ENCODE measurements at regions not wholly inside any gene's neighbourhood (a gene's known extent, or its start where the extent isn't known, plus 50 kb on each side); places are given as distances from the start of the nearest gene placed in this dataset.

DNA sequence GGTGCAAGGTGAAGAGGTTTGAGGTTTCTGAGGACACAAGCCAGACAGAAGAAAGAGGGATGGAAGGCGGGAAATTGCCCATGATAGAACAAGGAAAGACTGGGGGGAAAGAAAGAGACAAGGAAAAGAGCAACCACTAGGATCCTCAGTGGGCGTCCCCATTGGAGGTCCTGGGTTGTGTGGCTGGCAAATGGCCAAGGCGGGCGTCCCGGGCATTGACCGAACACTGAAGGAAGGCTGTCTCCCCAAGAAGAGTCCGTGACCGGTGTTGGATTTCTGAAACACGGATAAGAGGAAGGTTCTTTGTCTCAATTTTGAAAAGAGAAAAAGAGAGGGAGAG is 746.6 kb upstream of the ADGRB3 start:
- no peaks in the 10 kb centered on the region for H3K27me3 ChIP-seq (replicated peaks in 1 of 4; ENCODE audit: control insufficient read depth in 3 of 4, extremely low read depth in 1 of 4, insufficient read depth in 3 of 4, low read length in 3 of 4)
- no peak overlapping the region for H2BK20ac ChIP-seq (ENCODE audit: low read length)
- FAIRE-seq (no peak), DNase-seq (ENCODE audit: low read depth in 1 of 2, low spot score in 2 of 2) (no peak)
- no peak overlapping the region for H3K18ac ChIP-seq (ENCODE audit: extremely low read depth, low read length)
- H2BK5ac ChIP-seq (ENCODE audit: low read depth, low read length), result no peak overlapping the region
- no peaks in the 10 kb centered on the region for H3K79me2 ChIP-seq (ENCODE audit: control insufficient read depth in 1 of 2, insufficient read depth in 2 of 2, low read length in 2 of 2)
- H3K9ac ChIP-seq (replicated peaks in 1 of 4; ENCODE audit: extremely low read depth in 1 of 4, low read depth in 3 of 4, low read length in 3 of 4), result no peak overlapping the region
- H2AK5ac ChIP-seq (ENCODE audit: low read depth, low read length), result no peak overlapping the region
- H2BK12ac ChIP-seq (ENCODE audit: low read depth, low read length), result no peak overlapping the region
- no peak for TF ChIP-seq RFX5 (IDR thresholded peaks at IDR 0.05; ENCODE audit: borderline replicate concordance, low read depth, low read length)
- TF ChIP-seq POLR2A (IDR thresholded peaks at IDR 0.05; ENCODE audit: control extremely low read depth in 1 of 2, low read depth in 2 of 2, low read length in 2 of 2), result no peak
- no peak for TF ChIP-seq RBBP5 (IDR thresholded peaks at IDR 0.05; ENCODE audit: borderline replicate concordance, low read depth, low read length)
- no peak for TF ChIP-seq SIRT6 (IDR thresholded peaks at IDR 0.05; ENCODE audit: low read length)
- TF ChIP-seq CREB1 (IDR thresholded peaks at IDR 0.05), result no peak
- TF ChIP-seq EP300 (IDR thresholded peaks at IDR 0.05; ENCODE audit: borderline replicate concordance in 1 of 2, low read depth in 2 of 2, low read length in 2 of 2), result no peak
- TF ChIP-seq, protein P1, sequence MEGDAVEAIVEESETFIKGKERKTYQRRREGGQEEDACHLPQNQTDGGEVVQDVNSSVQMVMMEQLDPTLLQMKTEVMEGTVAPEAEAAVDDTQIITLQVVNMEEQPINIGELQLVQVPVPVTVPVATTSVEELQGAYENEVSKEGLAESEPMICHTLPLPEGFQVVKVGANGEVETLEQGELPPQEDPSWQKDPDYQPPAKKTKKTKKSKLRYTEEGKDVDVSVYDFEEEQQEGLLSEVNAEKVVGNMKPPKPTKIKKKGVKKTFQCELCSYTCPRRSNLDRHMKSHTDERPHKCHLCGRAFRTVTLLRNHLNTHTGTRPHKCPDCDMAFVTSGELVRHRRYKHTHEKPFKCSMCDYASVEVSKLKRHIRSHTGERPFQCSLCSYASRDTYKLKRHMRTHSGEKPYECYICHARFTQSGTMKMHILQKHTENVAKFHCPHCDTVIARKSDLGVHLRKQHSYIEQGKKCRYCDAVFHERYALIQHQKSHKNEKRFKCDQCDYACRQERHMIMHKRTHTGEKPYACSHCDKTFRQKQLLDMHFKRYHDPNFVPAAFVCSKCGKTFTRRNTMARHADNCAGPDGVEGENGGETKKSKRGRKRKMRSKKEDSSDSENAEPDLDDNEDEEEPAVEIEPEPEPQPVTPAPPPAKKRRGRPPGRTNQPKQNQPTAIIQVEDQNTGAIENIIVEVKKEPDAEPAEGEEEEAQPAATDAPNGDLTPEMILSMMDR (IDR thresholded peaks at IDR 0.05; ENCODE audit: control extremely low read depth in 1 of 3, insufficient read depth in 1 of 3, low read depth in 1 of 3, low read length in 3 of 3), result no peak
- no peaks in the 10 kb centered on the region for H3K23me2 ChIP-seq (ENCODE audit: low read depth, low read length)
- ChIA-PET CTCF (ENCODE audit: partially characterized antibody) (no interaction called here), POLR2A (ENCODE audit: partially characterized antibody) (no interaction called here)
- H3K4me2 ChIP-seq (ENCODE audit: insufficient read depth in 1 of 2, low read depth in 2 of 2, low read length in 2 of 2), result no peak overlapping the region
- no peak overlapping the region for H3K4me3 ChIP-seq (ENCODE audit: extremely low read depth in 1 of 4, insufficient read depth in 2 of 4, low read depth in 3 of 4, low read length in 4 of 4)
- no peaks in the 10 kb centered on the region for H3K79me1 ChIP-seq (ENCODE audit: low read depth, low read length)
- no peak overlapping the region for H3K23ac ChIP-seq (ENCODE audit: insufficient read length)
- no peak overlapping the region for H4K5ac ChIP-seq (ENCODE audit: insufficient read length, low read depth, low read length)
- no peak overlapping the region for H4K8ac ChIP-seq (ENCODE audit: extremely low read depth, insufficient read depth, low read length)
- no peak overlapping the region for H2BK120ac ChIP-seq (replicated peaks; ENCODE audit: low read depth, low read length)
- no peak overlapping the region for H3K27ac ChIP-seq (ENCODE audit: low read depth, low read length)
- H3K9me3 ChIP-seq (ENCODE audit: insufficient read depth in 2 of 2, low read depth in 1 of 2, low read length in 1 of 2), result peaks cover 0 to 2% of the 10 kb centered on the region in 2 experiments; a peak in 1 of 4 replicates
- no peak overlapping the region for H3K56ac ChIP-seq (replicated peaks; ENCODE audit: insufficient read length, low read depth, low read length)
- H3K36me3 ChIP-seq (ENCODE audit: control insufficient read depth in 2 of 4, insufficient read depth in 4 of 4, low read length in 3 of 4), result no peaks in the 10 kb centered on the region
- no peak overlapping the region for H2BK15ac ChIP-seq (ENCODE audit: low read length)
- no peak overlapping the region for H4K91ac ChIP-seq (replicated peaks; ENCODE audit: insufficient read length, low read length)
- H2AFZ ChIP-seq (ENCODE audit: low read length), result no peak overlapping the region
- H3K4me1 ChIP-seq (replicated peaks in 1 of 4; ENCODE audit: control insufficient read depth in 3 of 4, insufficient read depth in 4 of 4, low read length in 3 of 4), result no peaks in the 10 kb centered on the region
- H3K14ac ChIP-seq (ENCODE audit: insufficient read length), result no peak overlapping the region
- no peaks in the 10 kb centered on the region for H4K20me1 ChIP-seq (replicated peaks in 1 of 2; ENCODE audit: control insufficient read depth in 1 of 2, insufficient read depth in 2 of 2, low read length in 2 of 2)
- no peak overlapping the region for H3K4ac ChIP-seq (replicated peaks; ENCODE audit: insufficient read length, low read depth, low read length)
- 82% methylated on average over 6 of the region's 9 CpGs; no CpG with 5 or more reads in 1 of the 2 experiments for WGBS, 2 experiments (ENCODE audit: extremely low coverage in 1 of 2, insufficient coverage in 1 of 2, insufficient read length in 1 of 2, insufficient replicate concordance in 2 of 2, low coverage in 1 of 2, low lambda C conversion rate in 2 of 2, missing lambda C conversion rate in 1 of 2)

Data from H1 (cell line).